Hepatocyte (in vitro differentiated cells): ENCODE measurements at regions not wholly inside any gene's neighbourhood (a gene's known extent, or its start where the extent isn't known, plus 50 kb on each side); places are given as distances from the start of the nearest gene placed in this dataset.

ENCODE experiments used
- DNase-seq: peaks from one replicate; pipeline ENCODE4 v3.0.0-alpha.2; 2016; ENCODE audit warnings: low spot score
- H2AFZ ChIP-seq: fragments of 200-600 bp; sonication (generic); 2 replicates; pipeline ENCODE4 v1.6.0; 2016; ENCODE audit warnings: antibody characterized with exemption, mild to moderate bottlenecking
- H3K27ac ChIP-seq: fragments of 200-600 bp; sonication (generic); 2 replicates; pipeline ENCODE4 v1.5.1; 2016; ENCODE audit warnings: mild to moderate bottlenecking
- H3K27me3 ChIP-seq: fragments of 200-600 bp; sonication (generic); 2 replicates; pipeline ENCODE4 v1.6.1; 2016
- H3K36me3 ChIP-seq: fragments of 200-600 bp; sonication (generic); replicated peaks from 2 replicates; pipeline ENCODE4 v1.5.1; 2016; ENCODE audit warnings: low read depth; ENCODE audit not compliant: insufficient read depth
- H3K4me1 ChIP-seq: fragments of 200-600 bp; sonication (generic); 2 replicates; pipeline ENCODE4 v1.5.1; 2016; ENCODE audit warnings: mild to moderate bottlenecking, moderate library complexity; ENCODE audit not compliant: insufficient read depth
- H3K4me2 ChIP-seq: fragments of 200-600 bp; sonication (generic); 2 replicates; pipeline ENCODE4 v1.6.0; 2016
- H3K4me3 ChIP-seq: fragments of 200-600 bp; sonication (generic); 2 replicates; pipeline ENCODE4 v1.5.1; 2016; ENCODE audit warnings: mild to moderate bottlenecking
- H3K79me2 ChIP-seq: fragments of 200-600 bp; sonication (generic); 2 replicates; pipeline ENCODE4 v1.6.0; 2017; ENCODE audit warnings: mild to moderate bottlenecking
- H3K9me2 ChIP-seq: fragments of 200-600 bp; sonication (generic); replicated peaks from 2 replicates; pipeline ENCODE4 v1.6.0; 2017; ENCODE audit warnings: mild to moderate bottlenecking; ENCODE audit not compliant: insufficient read depth
- H3K9me3 ChIP-seq: fragments of 200-600 bp; sonication (generic); 2 replicates; pipeline ENCODE4 v1.5.1; 2016; ENCODE audit warnings: low read depth, mild to moderate bottlenecking
- H4K20me1 ChIP-seq: fragments of 200-600 bp; sonication (generic); 2 replicates; pipeline ENCODE4 v1.6.0; 2016; ENCODE audit warnings: mild to moderate bottlenecking; ENCODE audit not compliant: insufficient read depth, poor library complexity, severe bottlenecking
- EZH2 ChIP-seq: fragments of 200-600 bp; sonication (generic); IDR thresholded peaks from 2 replicates; pipeline ENCODE4 v1.6.1; 2016; ENCODE audit warnings: antibody characterized with exemption, mild to moderate bottlenecking, borderline replicate concordance
- EZH2phosphoT487 ChIP-seq: fragments of 200-600 bp; sonication (generic); IDR thresholded peaks from one replicate; pipeline ENCODE4 v1.6.1; 2018; ENCODE audit warnings: antibody characterized with exemption, mild to moderate bottlenecking, low read depth, moderate library complexity; ENCODE audit not compliant: unreplicated experiment, severe bottlenecking
- WGBS: methylation state at CpG from one replicate; pipeline ENCODE4 v1.1.6; 2016; ENCODE audit warnings: low lambda C conversion rate; ENCODE audit errors: missing lambda C conversion rate; 5-methylcytosine and 5-hydroxymethylcytosine counted together
- TF ChIP-seq, protein P1 (sequence below): fragments of 200-600 bp; sonication (generic); IDR thresholded peaks from 2 replicates; pipeline ENCODE4 v1.5.1; 2016; ENCODE audit warnings: antibody characterized with exemption, mild to moderate bottlenecking; ENCODE audit not compliant: poor library complexity

DNA sequence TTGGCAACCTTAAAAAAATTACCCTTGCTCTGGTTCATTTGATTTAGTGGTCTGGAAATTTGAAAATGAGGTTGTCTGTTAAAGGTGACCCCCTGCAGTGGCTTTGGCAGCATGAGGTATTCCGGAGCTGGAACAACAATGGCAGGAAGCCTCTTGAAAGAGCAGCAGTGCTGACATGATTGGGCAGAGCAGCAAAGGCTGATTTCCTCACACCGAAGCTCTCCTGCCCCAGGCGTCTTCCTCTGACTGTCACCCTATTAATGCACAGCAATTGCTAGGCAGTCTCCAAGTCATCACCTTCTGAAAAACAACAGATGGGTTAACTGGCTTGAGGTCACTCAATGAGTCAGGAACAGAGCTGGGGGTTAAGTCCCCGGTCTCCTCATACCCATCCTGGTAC lies 241.8 kb upstream of the MMS22L start:
- DNase-seq: no peak
- no peak overlapping the region for H3K4me3 ChIP-seq
- H3K4me1 ChIP-seq: no peaks in the 10 kb centered on the region
- H3K9me3 ChIP-seq: no peaks in the 10 kb centered on the region
- TF ChIP-seq EZH2: no peak
- no peak for TF ChIP-seq EZH2phosphoT487
- TF ChIP-seq, protein P1, sequence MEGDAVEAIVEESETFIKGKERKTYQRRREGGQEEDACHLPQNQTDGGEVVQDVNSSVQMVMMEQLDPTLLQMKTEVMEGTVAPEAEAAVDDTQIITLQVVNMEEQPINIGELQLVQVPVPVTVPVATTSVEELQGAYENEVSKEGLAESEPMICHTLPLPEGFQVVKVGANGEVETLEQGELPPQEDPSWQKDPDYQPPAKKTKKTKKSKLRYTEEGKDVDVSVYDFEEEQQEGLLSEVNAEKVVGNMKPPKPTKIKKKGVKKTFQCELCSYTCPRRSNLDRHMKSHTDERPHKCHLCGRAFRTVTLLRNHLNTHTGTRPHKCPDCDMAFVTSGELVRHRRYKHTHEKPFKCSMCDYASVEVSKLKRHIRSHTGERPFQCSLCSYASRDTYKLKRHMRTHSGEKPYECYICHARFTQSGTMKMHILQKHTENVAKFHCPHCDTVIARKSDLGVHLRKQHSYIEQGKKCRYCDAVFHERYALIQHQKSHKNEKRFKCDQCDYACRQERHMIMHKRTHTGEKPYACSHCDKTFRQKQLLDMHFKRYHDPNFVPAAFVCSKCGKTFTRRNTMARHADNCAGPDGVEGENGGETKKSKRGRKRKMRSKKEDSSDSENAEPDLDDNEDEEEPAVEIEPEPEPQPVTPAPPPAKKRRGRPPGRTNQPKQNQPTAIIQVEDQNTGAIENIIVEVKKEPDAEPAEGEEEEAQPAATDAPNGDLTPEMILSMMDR: no peak
- no peak overlapping the region for H3K4me2 ChIP-seq
- 12% methylated on average over 4 of the region's 4 CpGs for WGBS
- no peaks in the 10 kb centered on the region for H4K20me1 ChIP-seq
- no peaks in the 10 kb centered on the region for H3K9me2 ChIP-seq
- no peaks in the 10 kb centered on the region for H3K79me2 ChIP-seq
- no peaks in the 10 kb centered on the region for H3K27me3 ChIP-seq
- H2AFZ ChIP-seq: no peak overlapping the region
- no peaks in the 10 kb centered on the region for H3K36me3 ChIP-seq
- no peak overlapping the region for H3K27ac ChIP-seq

DNA sequence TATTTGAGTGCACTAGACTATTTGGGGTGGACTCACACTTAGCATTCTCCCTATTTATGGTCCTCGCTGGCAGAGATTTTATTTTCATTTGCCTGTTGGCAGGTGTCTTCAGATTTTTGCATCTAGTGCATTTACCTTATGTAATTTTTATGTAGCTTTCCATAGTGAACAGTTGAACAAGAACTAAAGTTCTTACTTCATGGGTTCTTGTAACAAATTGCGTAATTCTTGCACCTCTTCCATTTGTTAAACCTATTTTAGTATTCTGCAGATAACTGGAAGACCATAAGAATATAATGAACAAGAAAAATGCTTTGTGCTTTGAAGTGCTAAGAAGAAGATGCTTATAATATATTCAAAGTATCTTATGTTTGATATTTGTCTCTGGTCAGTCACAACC lies 252.8 kb upstream of the MMS22L start:
- H2AFZ ChIP-seq: no peak overlapping the region
- no peak overlapping the region for H3K4me3 ChIP-seq
- no peaks in the 10 kb centered on the region for H3K79me2 ChIP-seq
- DNase-seq: no peak
- H3K4me1 ChIP-seq: no peaks in the 10 kb centered on the region
- TF ChIP-seq, protein P1: no peak
- no peak for TF ChIP-seq EZH2
- no peak for TF ChIP-seq EZH2phosphoT487
- no peaks in the 10 kb centered on the region for H3K9me2 ChIP-seq
- H4K20me1 ChIP-seq: no peaks in the 10 kb centered on the region
- H3K9me3 ChIP-seq: no peaks in the 10 kb centered on the region
- no peak overlapping the region for H3K4me2 ChIP-seq
- WGBS: 93% methylated on average over 2 of the region's 2 CpGs
- H3K36me3 ChIP-seq: no peaks in the 10 kb centered on the region
- no peaks in the 10 kb centered on the region for H3K27me3 ChIP-seq
- no peak overlapping the region for H3K27ac ChIP-seq

DNA sequence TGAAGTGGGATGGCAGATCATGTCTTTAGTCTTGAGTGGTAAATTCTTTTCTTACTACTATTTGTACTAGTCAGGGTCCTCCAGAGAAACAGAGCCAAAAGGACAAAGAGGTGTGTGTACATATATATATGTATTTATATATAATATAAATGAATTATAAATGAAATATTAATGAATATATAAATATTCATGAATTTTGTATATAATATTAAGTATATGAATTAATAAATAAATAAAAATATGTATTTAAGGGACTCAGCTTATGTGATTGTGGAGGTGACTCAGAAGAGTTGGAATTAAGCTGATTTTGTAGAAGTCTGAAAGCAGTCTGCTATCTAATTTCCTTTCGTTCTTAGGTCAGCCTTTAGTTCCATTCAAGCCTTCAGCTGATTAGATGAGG lies 265.3 kb upstream of the MMS22L start:
- TF ChIP-seq EZH2phosphoT487: no peak
- TF ChIP-seq EZH2: no peak
- TF ChIP-seq, protein P1: no peak
- no peak overlapping the region for H3K4me3 ChIP-seq
- H3K4me2 ChIP-seq: no peak overlapping the region
- H3K27me3 ChIP-seq: no peaks in the 10 kb centered on the region
- no peaks in the 10 kb centered on the region for H3K36me3 ChIP-seq
- no peak overlapping the region for H3K27ac ChIP-seq
- WGBS: 100% methylated on average over 1 of the region's 1 CpG
- H3K79me2 ChIP-seq: no peaks in the 10 kb centered on the region
- H3K4me1 ChIP-seq: no peaks in the 10 kb centered on the region
- no peak for DNase-seq
- no peaks in the 10 kb centered on the region for H4K20me1 ChIP-seq
- H3K9me2 ChIP-seq: no peaks in the 10 kb centered on the region
- H3K9me3 ChIP-seq: no peaks in the 10 kb centered on the region
- no peak overlapping the region for H2AFZ ChIP-seq

DNA sequence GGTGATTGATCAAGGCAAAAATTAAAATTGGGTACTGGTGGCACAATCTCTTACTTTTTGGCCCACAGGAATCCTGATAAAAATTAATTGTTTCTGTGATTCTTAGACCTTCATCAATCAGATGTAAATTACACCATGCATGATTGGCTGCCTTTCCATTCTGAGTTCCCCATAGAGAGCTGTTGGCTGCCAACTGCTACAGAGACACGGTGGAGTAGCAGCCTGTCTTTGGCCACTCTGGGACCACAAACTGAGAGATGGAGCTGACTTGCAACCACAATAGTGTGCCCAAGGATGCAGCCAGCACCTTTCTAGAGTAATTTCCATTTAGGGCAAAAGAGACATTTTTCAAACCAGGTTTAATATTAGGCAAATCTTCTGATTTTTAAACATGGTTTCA lies 274.3 kb upstream of the MMS22L start:
- 71% methylated on average over 1 of the region's 1 CpG for WGBS
- Histone ChIP-seq H4K20me1 (no peaks in the 10 kb centered on the region), H3K4me1 (no peaks in the 10 kb centered on the region), H2AFZ (no peak overlapping the region), H3K36me3 (no peaks in the 10 kb centered on the region), H3K9me2 (no peaks in the 10 kb centered on the region), H3K4me3 (no peak overlapping the region), H3K27me3 (no peaks in the 10 kb centered on the region), H3K79me2 (no peaks in the 10 kb centered on the region), H3K9me3 (no peaks in the 10 kb centered on the region), H3K4me2 (no peak overlapping the region), H3K27ac (no peak overlapping the region)
- TF ChIP-seq, protein P1: no peak
- TF ChIP-seq EZH2 (no peak), EZH2phosphoT487 (no peak)
- no peak for DNase-seq
